NT2/D1 (cell line): ENCODE measurements at regions not wholly inside any gene's neighbourhood (a gene's known extent, or its start where the extent isn't known, plus 50 kb on each side); places are given as distances from the start of the nearest gene placed in this dataset.

ENCODE experiments used
- DNase-seq: peaks from one replicate; pipeline ENCODE4 v3.0.0-alpha.2; 2011; ENCODE audit warnings: low read depth, low spot score
- H3K27me3 ChIP-seq: 2 replicates; pipeline ENCODE4 v1.6.0; 2011; ENCODE audit warnings: mild to moderate bottlenecking; ENCODE audit not compliant: insufficient read length, insufficient read depth
- H3K36me3 ChIP-seq: 2 replicates; pipeline ENCODE4 v1.6.1; 2011; ENCODE audit warnings: mild to moderate bottlenecking, low read length, mixed read lengths; ENCODE audit not compliant: insufficient read depth, insufficient read length
- H3K4me1 ChIP-seq: 2 replicates; pipeline ENCODE4 v1.5.1; 2011; ENCODE audit not compliant: insufficient read depth, insufficient read length
- H3K4me3 ChIP-seq: 2 replicates; pipeline ENCODE4 v1.5.1; 2011; ENCODE audit warnings: low read depth; ENCODE audit not compliant: insufficient read length
- H3K9ac ChIP-seq: 2 replicates; pipeline ENCODE4 v1.6.0; 2011; ENCODE audit warnings: low read depth; ENCODE audit not compliant: insufficient read length
- H3K9me3 ChIP-seq: 2 replicates; pipeline ENCODE4 v1.5.1; 2011; ENCODE audit warnings: mild to moderate bottlenecking, low read length; ENCODE audit not compliant: insufficient read depth
- SUZ12 ChIP-seq: IDR thresholded peaks from 2 replicates; pipeline ENCODE4 v1.6.1; 2011; ENCODE audit not compliant: insufficient read length, insufficient read depth; ENCODE audit errors: extremely low read depth
- YY1 ChIP-seq: IDR thresholded peaks from 2 replicates; pipeline ENCODE4 v1.6.1; 2011; ENCODE audit not compliant: insufficient read length, insufficient read depth
- ZNF274 ChIP-seq: IDR thresholded peaks from 2 replicates; pipeline ENCODE4 v1.6.1; 2011; ENCODE audit warnings: mild to moderate bottlenecking, low read depth, low read length

GRCh38 chr4:160175064-160175643 lies 1072.3 kb downstream of the RAPGEF2 start:
- H3K27me3 ChIP-seq, result no peaks in the 10 kb centered on the region
- H3K4me1 ChIP-seq, result peaks cover 2% of the 10 kb centered on the region
- no peak overlapping the region for H3K9ac ChIP-seq
- H3K4me3 ChIP-seq, result no peak overlapping the region
- no peaks in the 10 kb centered on the region; the same call in 1 of the 2 replicates for H3K9me3 ChIP-seq
- no peaks in the 10 kb centered on the region for H3K36me3 ChIP-seq
- TF ChIP-seq SUZ12, result no peak
- TF ChIP-seq YY1, result no peak
- no peak for TF ChIP-seq ZNF274
- no peak for DNase-seq

DNA sequence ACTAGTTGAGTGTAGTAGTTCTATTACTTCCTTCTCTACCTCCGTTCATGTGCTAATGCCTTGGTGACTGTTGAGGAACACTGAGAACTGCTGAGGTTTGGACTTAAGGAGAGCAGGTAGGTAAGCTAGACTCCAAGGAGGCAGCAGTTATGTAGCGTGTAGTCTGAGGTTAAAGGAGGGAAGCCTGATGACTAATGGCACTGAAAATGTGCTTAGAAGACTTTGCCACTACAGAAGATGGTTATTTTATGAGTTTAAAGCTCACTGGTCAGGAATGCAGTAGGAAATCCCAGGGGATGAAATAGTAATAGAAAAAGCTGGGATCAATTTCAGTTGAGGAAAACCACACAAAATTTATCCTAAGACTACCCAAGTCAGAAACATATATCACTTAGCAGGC lies 1077.3 kb downstream of the RAPGEF2 start:
- Histone ChIP-seq H3K9me3 (no peaks in the 10 kb centered on the region), H3K27me3 (no peaks in the 10 kb centered on the region), H3K4me3 (no peak overlapping the region), H3K4me1 (peaks cover 3% of the 10 kb centered on the region), H3K9ac (no peak overlapping the region), H3K36me3 (no peaks in the 10 kb centered on the region)
- DNase-seq, result no peak
- TF ChIP-seq YY1, result no peak
- no peak for TF ChIP-seq SUZ12
- TF ChIP-seq ZNF274, result no peak

- Histone ChIP-seq H3K4me3 (no peak overlapping the region), H3K27me3 (no peaks in the 10 kb centered on the region), H3K4me1 (peaks cover 3% of the 10 kb centered on the region), H3K36me3 (no peaks in the 10 kb centered on the region), H3K9me3 (no peaks in the 10 kb centered on the region), H3K9ac (no peak overlapping the region)
- no peak for TF ChIP-seq YY1
- no peak for TF ChIP-seq SUZ12
- TF ChIP-seq ZNF274, result no peak
- no peak for DNase-seq
Observed at GRCh38 chr4:160182727-160183126, 1079.8 kb downstream of the RAPGEF2 start.

- TF ChIP-seq SUZ12, result no peak
- TF ChIP-seq ZNF274, result no peak
- TF ChIP-seq YY1, result no peak
- no peaks in the 10 kb centered on the region for H3K36me3 ChIP-seq
- DNase-seq, result no peak
- H3K4me3 ChIP-seq, result no peak overlapping the region
- no peak overlapping the region for H3K9ac ChIP-seq
- no peaks in the 10 kb centered on the region for H3K9me3 ChIP-seq
- peaks cover 3% of the 10 kb centered on the region for H3K4me1 ChIP-seq
- no peaks in the 10 kb centered on the region for H3K27me3 ChIP-seq
Observed at GRCh38 chr4:160184884-160185283, 1082.0 kb downstream of the RAPGEF2 start.

DNA sequence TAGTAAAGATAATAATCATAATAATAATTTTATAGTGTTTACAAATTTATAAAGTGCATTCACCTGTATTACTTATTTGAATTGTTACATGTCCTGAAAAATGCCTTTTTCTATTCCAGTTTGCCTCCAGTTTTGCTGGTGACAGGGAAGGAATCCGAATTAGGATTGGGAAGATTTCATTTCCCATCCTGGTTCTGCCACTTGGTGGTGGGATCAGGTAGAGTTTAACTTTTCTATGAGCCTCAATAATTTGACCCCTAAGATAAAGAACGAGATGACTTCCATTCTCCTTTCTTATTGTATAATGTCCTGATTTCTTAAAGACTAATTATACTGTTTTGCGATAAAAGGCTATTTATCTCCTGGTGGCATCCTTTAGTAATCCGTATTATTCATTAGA lies 1090.9 kb downstream of the RAPGEF2 start:
- Histone ChIP-seq H3K27me3 (no peaks in the 10 kb centered on the region), H3K4me1 (no peaks in the 10 kb centered on the region), H3K36me3 (no peaks in the 10 kb centered on the region), H3K4me3 (no peak overlapping the region), H3K9ac (no peak overlapping the region), H3K9me3 (no peaks in the 10 kb centered on the region)
- no peak for DNase-seq
- TF ChIP-seq ZNF274 (no peak), SUZ12 (no peak), YY1 (no peak)

DNA sequence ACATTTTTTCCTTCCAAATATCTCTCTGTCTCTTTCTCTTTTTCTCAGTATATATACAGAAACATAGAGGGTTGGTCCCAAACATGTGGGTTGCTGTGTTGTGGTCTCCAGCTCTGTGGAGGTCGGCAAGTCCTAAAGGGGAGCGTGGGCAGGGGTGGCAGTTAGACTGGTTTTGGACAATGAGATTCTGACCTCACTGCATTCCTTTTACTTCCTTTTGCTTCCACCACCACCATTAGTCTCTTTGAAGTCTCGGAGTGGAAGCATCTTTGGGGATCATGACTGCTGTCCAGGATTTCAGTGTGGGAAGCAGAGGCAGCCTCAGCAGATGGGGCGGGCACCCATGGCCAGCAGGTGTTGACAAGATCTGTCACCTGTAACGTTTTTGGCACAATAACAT lies 1091.8 kb downstream of the RAPGEF2 start:
- Histone ChIP-seq H3K4me1 (no peaks in the 10 kb centered on the region), H3K9me3 (0 out of 2 replicates have a peak, but pooled peaks cover 2% of the 10 kb centered on the region)
- no peak for DNase-seq

GRCh38 chr4:160202802-160203201 lies 1099.9 kb downstream of the RAPGEF2 start:
- no peak overlapping the region for H3K4me3 ChIP-seq
- DNase-seq, result no peak
- H3K36me3 ChIP-seq, result no peaks in the 10 kb centered on the region
- H3K27me3 ChIP-seq, result no peaks in the 10 kb centered on the region
- H3K4me1 ChIP-seq, result no peaks in the 10 kb centered on the region
- TF ChIP-seq YY1, result no peak
- no peak for TF ChIP-seq SUZ12
- TF ChIP-seq ZNF274, result no peak
- H3K9me3 ChIP-seq, result peaks cover 10% of the 10 kb centered on the region; the same call in 1 of the 2 replicates
- H3K9ac ChIP-seq, result no peak overlapping the region

More for the DNA sequence above, 1091.8 kb downstream of the RAPGEF2 start:
- H3K27me3 ChIP-seq, result no peaks in the 10 kb centered on the region
- no peak overlapping the region for H3K4me3 ChIP-seq
- TF ChIP-seq YY1, result no peak
- TF ChIP-seq SUZ12, result no peak
- no peak for TF ChIP-seq ZNF274
- H3K36me3 ChIP-seq, result no peaks in the 10 kb centered on the region
- H3K9ac ChIP-seq, result no peak overlapping the region

DNA sequence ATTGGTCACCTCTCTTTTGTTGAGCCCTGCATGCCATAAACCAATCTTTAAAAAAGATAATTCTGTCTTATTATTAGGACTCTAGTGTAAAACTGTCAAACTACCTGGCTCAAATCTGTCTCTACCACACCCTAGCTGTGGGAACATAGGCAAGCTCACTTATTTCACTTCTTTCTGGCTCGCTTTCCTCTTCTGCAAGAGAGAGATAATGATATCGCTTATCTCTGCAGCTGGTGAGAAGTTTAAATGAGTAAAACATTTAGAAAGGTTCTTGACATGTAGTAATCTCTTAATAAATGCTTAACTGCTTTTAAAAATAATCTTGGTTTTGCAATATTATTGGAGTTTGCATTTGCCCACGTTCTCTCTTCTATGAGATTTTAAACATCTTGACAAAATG lies 1109.2 kb downstream of the RAPGEF2 start:
- no peak for TF ChIP-seq YY1
- no peak overlapping the region for H3K9ac ChIP-seq
- H3K4me1 ChIP-seq, result no peaks in the 10 kb centered on the region
- no peak overlapping the region for H3K4me3 ChIP-seq
- no peaks in the 10 kb centered on the region; the same call in 1 of the 2 replicates for H3K9me3 ChIP-seq
- DNase-seq, result no peak
- H3K36me3 ChIP-seq, result no peaks in the 10 kb centered on the region
- no peaks in the 10 kb centered on the region for H3K27me3 ChIP-seq
